Astrocyte (in vitro differentiated cells and primary cell): ENCODE measurements at regions not wholly inside any gene's neighbourhood (a gene's known extent, or its start where the extent isn't known, plus 50 kb on each side); places are given as distances from the start of the nearest gene placed in this dataset.

Source experiments
- DNase-seq: peaks from one replicate; pipeline ENCODE4 v3.0.0-alpha.2; 2010; ENCODE audit warnings: low read depth
- FAIRE-seq: peaks from 2 replicates; lab custom pipeline; 2011; peaks lifted over from hg19 to GRCh38; lab: Jason Lieb, UNC
- H2AFZ ChIP-seq: 2 replicates; pipeline ENCODE4 v1.6.0; 2012; ENCODE audit warnings: low read depth, low read length, inconsistent platforms
- H3K27ac ChIP-seq: 2 replicates; pipeline ENCODE4 v1.5.1; 2011; ENCODE audit warnings: low read depth, low read length, inconsistent platforms
- H3K27me3 ChIP-seq: 2 replicates; pipeline ENCODE4 v1.6.0; 2011; ENCODE audit warnings: low read length, inconsistent platforms; ENCODE audit not compliant: insufficient read depth
- H3K36me3 ChIP-seq: 2 replicates; pipeline ENCODE4 v1.5.1; 2011; ENCODE audit warnings: low read length, inconsistent platforms; ENCODE audit not compliant: insufficient read depth
- H3K4me1 ChIP-seq: 2 replicates; pipeline ENCODE4 v1.5.1; 2011; ENCODE audit warnings: low read length, inconsistent platforms; ENCODE audit not compliant: insufficient read depth
- H3K4me2 ChIP-seq: 2 replicates; pipeline ENCODE4 v1.6.0; 2012; ENCODE audit warnings: low read length, inconsistent platforms
- H3K4me3 ChIP-seq: 2 replicates; pipeline ENCODE4 v1.5.1; 2011; ENCODE audit warnings: low read depth, mild to moderate bottlenecking, low read length, inconsistent platforms; ENCODE audit not compliant: insufficient read depth
- H3K79me2 ChIP-seq: 2 replicates; pipeline ENCODE4 v1.6.0; 2012; ENCODE audit warnings: mild to moderate bottlenecking, low read length, inconsistent platforms; ENCODE audit not compliant: insufficient read depth
- H3K9ac ChIP-seq: 2 replicates; pipeline ENCODE4 v1.6.0; 2012; ENCODE audit warnings: mild to moderate bottlenecking, low read length, inconsistent platforms
- H3K9me3 ChIP-seq: 2 replicates; pipeline ENCODE4 v1.5.1; 2012; ENCODE audit warnings: low read depth, mild to moderate bottlenecking, low read length, inconsistent platforms; ENCODE audit not compliant: insufficient read depth
- H4K20me1 ChIP-seq: 2 replicates; pipeline ENCODE4 v1.6.0; 2012; ENCODE audit warnings: low read length, inconsistent platforms; ENCODE audit not compliant: insufficient read depth
- H3K27ac Mint-ChIP-seq: one replicate; pipeline ENCODE4 v1.8.0; 2021; ENCODE audit warnings: mild to moderate bottlenecking, mixed read lengths; ENCODE audit not compliant: unreplicated experiment
- H3K27me3 Mint-ChIP-seq: one replicate; pipeline ENCODE4 v1.8.0; 2021; ENCODE audit warnings: low read depth, mixed read lengths; ENCODE audit not compliant: unreplicated experiment
- H3K36me3 Mint-ChIP-seq: one replicate; pipeline ENCODE4 v1.8.0; 2021; ENCODE audit warnings: low read depth, mixed read lengths; ENCODE audit not compliant: unreplicated experiment
- H3K4me1 Mint-ChIP-seq: one replicate; pipeline ENCODE4 v1.8.0; 2021; ENCODE audit warnings: low read depth, mixed read lengths; ENCODE audit not compliant: unreplicated experiment
- H3K4me3 Mint-ChIP-seq: one replicate; pipeline ENCODE4 v1.8.0; 2021; ENCODE audit warnings: mild to moderate bottlenecking, moderate library complexity, mixed read lengths; ENCODE audit not compliant: unreplicated experiment
- H3K9me3 Mint-ChIP-seq: one replicate; pipeline ENCODE4 v1.8.0; 2021; ENCODE audit warnings: mild to moderate bottlenecking, mixed read lengths; ENCODE audit not compliant: unreplicated experiment
- EZH2 ChIP-seq: IDR thresholded peaks from 2 replicates; pipeline ENCODE4 v1.6.1; 2012; ENCODE audit warnings: mild to moderate bottlenecking, low read length, inconsistent platforms; ENCODE audit not compliant: insufficient read depth
- TF ChIP-seq, protein P1 (sequence below): IDR thresholded peaks from 2 replicates; pipeline ENCODE4 v1.5.1; 2011; ENCODE audit warnings: low read depth, mild to moderate bottlenecking, inconsistent platforms, low read length, moderate library complexity; ENCODE audit not compliant: insufficient read depth

- DNase-seq (no peak), FAIRE-seq (no peak)
- no peak overlapping the region for H3K4me2 ChIP-seq
- Mint-ChIP-seq H3K27me3 (no peaks in the 10 kb centered on the region), H3K9me3 (no peaks in the 10 kb centered on the region), H3K27ac (no peak overlapping the region), H3K4me3 (no peak overlapping the region), H3K4me1 (peaks cover 21% of the 10 kb centered on the region), H3K36me3 (no peaks in the 10 kb centered on the region)
- no peak overlapping the region for H3K9ac ChIP-seq
- H3K4me3 ChIP-seq: no peak overlapping the region
- no peak overlapping the region for H3K27ac ChIP-seq
- H4K20me1 ChIP-seq: no peaks in the 10 kb centered on the region
- H3K9me3 ChIP-seq: no peaks in the 10 kb centered on the region
- no peak for TF ChIP-seq EZH2
- TF ChIP-seq, protein P1, sequence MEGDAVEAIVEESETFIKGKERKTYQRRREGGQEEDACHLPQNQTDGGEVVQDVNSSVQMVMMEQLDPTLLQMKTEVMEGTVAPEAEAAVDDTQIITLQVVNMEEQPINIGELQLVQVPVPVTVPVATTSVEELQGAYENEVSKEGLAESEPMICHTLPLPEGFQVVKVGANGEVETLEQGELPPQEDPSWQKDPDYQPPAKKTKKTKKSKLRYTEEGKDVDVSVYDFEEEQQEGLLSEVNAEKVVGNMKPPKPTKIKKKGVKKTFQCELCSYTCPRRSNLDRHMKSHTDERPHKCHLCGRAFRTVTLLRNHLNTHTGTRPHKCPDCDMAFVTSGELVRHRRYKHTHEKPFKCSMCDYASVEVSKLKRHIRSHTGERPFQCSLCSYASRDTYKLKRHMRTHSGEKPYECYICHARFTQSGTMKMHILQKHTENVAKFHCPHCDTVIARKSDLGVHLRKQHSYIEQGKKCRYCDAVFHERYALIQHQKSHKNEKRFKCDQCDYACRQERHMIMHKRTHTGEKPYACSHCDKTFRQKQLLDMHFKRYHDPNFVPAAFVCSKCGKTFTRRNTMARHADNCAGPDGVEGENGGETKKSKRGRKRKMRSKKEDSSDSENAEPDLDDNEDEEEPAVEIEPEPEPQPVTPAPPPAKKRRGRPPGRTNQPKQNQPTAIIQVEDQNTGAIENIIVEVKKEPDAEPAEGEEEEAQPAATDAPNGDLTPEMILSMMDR: no peak
- peaks cover 14% of the 10 kb centered on the region for H3K4me1 ChIP-seq
- no peak overlapping the region for H2AFZ ChIP-seq
- no peaks in the 10 kb centered on the region for H3K27me3 ChIP-seq
- H3K36me3 ChIP-seq: no peaks in the 10 kb centered on the region
- H3K79me2 ChIP-seq: no peaks in the 10 kb centered on the region
Measured at GRCh38 chr12:22979854-22980469, 355.0 kb downstream of the ETNK1 start.

- H3K79me2 ChIP-seq: no peaks in the 10 kb centered on the region
- Mint-ChIP-seq H3K36me3 (no peaks in the 10 kb centered on the region), H3K27ac (no peak overlapping the region), H3K4me3 (no peak overlapping the region), H3K4me1 (peaks cover 11% of the 10 kb centered on the region), H3K27me3 (no peaks in the 10 kb centered on the region), H3K9me3 (no peaks in the 10 kb centered on the region)
- H3K27me3 ChIP-seq: no peaks in the 10 kb centered on the region
- no peak overlapping the region for H3K9ac ChIP-seq
- no peak for TF ChIP-seq EZH2
- TF ChIP-seq, protein P1: no peak
- H3K4me3 ChIP-seq: no peak overlapping the region
- no peaks in the 10 kb centered on the region for H3K36me3 ChIP-seq
- no peak overlapping the region for H3K4me2 ChIP-seq
- H3K9me3 ChIP-seq: no peaks in the 10 kb centered on the region
- H2AFZ ChIP-seq: no peak overlapping the region
- FAIRE-seq (peak; percentile 37), DNase-seq (no peak)
- no peaks in the 10 kb centered on the region for H4K20me1 ChIP-seq
- H3K4me1 ChIP-seq: peaks cover 14% of the 10 kb centered on the region
- H3K27ac ChIP-seq: no peak overlapping the region
Measured at GRCh38 chr12:22981711-22982110, 356.7 kb downstream of the ETNK1 start.

GRCh38 chr12:22982635-22983034, 357.7 kb downstream of the ETNK1 start:
- H3K9me3 Mint-ChIP-seq: no peaks in the 10 kb centered on the region
- Histone ChIP-seq H3K27me3 (no peaks in the 10 kb centered on the region), H3K36me3 (no peaks in the 10 kb centered on the region), H3K9me3 (no peaks in the 10 kb centered on the region), H3K27ac (no peak overlapping the region), H4K20me1 (no peaks in the 10 kb centered on the region), H3K4me3 (no peak overlapping the region), H2AFZ (no peak overlapping the region), H3K4me2 (no peak overlapping the region), H3K4me1 (peaks cover 14% of the 10 kb centered on the region), H3K79me2 (no peaks in the 10 kb centered on the region), H3K9ac (no peak overlapping the region)
- TF ChIP-seq, protein P1: no peak
- TF ChIP-seq EZH2: no peak
- H3K4me1 Mint-ChIP-seq: peaks cover 15% of the 10 kb centered on the region
- FAIRE-seq: no peak
- DNase-seq: no peak
- H3K4me3 Mint-ChIP-seq: no peak overlapping the region
- H3K27me3 Mint-ChIP-seq: no peaks in the 10 kb centered on the region
- H3K27ac Mint-ChIP-seq: no peak overlapping the region
- no peaks in the 10 kb centered on the region for H3K36me3 Mint-ChIP-seq
